Epidermal melanocyte (primary cell): ENCODE measurements at regions not wholly inside any gene's neighbourhood (a gene's known extent, or its start where the extent isn't known, plus 50 kb on each side); places are given as distances from the start of the nearest gene placed in this dataset.

Source experiments
- DNase-seq: peaks from one replicate; pipeline ENCODE4 v3.0.0; 2011; ENCODE audit warnings: low spot score; ENCODE audit not compliant: insufficient read length

GRCh38 chr3:187927565-187927964, 182.3 kb upstream of the BCL6 start:
- DNase-seq = no peak

GRCh38 chr3:187929112-187929816, 184.0 kb upstream of the BCL6 start:
- DNase-seq = no peak

- DNase-seq = no peak
Measured at GRCh38 chr3:187930021-187930420, 184.8 kb upstream of the BCL6 start.

DNA sequence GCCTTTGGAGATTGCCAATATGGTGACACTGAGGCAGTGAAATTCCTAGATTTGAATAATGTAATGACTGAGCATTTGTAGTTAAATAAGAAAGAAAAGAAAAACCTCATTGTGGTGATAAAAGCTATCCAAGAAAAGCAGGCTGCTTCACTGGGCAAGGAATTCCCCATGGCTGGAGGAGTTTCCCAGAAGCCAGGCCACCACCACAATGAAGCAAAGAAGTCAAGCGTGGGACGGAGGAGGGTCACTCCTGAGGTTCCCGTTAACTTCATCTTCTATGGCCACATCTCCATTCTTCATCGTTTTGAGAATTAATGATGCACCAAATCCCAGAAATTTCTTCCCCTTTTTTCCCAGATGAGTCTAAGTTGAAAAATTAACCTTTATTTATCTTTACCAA, 185.8 kb upstream of the BCL6 start:
- DNase-seq = no peak

DNA sequence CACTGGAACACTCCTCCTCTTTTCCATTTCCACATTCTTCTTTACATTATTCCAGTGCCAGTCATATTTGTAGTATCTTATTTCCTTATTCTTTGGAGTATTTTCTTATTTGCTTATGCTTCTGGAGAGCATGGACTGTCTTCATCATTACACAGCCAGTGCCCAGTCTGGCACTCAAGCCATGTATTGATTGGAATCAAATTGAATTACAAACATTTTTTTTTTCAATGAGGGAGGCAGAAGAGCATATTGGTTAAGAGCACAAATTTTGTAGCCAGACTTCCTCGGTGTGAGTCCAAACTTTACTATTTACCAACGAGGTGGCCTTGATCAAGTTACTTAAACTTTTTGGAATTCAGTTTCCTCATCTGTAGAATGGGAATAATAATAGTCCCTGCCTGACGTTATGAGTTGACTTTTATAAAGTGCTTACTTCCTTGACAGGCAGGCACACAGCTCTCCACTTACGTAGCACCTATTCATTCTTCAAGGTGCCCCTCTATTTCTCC, 186.6 kb upstream of the BCL6 start:
- no peak for DNase-seq

DNA sequence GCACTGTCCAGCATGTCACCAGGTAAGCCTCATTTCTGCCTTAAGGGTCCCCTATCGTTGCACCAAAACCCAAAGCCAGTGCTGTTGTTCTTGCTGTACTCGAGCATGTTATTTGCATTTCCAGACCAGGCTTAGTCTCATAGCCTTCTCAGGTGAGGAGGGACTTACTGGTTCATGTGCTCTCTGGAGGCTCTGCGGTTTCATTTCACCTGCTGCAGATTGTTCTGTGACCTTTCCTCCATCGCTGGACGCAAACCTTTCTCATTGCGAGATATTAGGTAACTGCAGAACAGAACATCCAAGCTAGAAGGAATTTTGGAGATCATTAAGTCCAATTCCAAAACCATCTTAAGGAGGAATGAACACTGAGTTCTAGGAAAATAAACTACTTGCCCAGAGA, 187.3 kb upstream of the BCL6 start:
- no peak for DNase-seq

DNA sequence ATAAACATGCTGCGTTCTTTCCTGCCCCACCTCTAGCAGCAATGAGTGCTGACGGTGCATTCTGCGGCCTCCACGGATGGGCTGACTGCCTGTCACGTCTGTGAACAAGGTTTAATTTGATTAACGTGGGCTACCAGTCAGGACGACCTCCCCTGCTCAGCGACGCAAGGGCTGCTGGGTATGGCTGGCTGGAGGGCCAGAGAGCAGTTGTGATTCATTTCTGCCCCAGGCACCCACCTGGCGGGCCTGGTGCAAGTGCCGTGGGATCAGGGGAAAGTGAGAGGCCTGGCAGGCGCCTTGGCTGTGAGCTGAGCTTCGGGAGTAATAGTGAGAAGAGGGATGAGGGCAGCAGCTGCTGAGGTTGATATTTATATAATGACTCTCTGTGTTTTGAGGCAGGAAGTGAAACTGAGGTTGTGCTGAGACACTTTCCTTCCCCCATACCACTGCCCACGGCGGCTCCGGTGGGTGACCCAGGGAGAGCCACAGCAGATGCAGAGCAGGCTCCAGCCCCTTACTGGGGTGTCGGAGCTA, 190.4 kb upstream of the BCL6 start:
- DNase-seq = no peak

DNA sequence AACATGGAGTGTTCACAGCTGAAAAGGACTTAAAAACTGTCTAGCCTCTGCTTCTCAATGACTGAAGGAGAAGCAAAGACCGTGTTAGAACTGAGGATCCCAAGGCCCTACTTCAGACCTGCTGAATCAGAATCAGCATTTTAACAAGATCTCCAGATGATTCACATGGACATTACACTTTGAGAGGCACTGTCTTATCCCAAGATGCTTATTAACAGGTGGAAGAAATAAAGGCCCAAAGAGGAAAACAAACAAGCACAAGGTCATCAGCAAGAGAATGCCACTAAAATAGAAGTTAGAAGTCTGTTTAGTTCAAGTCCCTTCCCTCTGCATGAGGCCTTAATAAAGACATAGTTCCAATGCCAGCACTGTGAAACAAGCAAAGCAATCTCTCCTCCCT, 191.4 kb upstream of the BCL6 start:
- no peak for DNase-seq

GRCh38 chr3:187939891-187940290, 194.6 kb upstream of the BCL6 start:
- DNase-seq = no peak

- DNase-seq = no peak
Measured at GRCh38 chr3:187941135-187941847, 196.0 kb upstream of the BCL6 start.

GRCh38 chr3:187941848-187942194, 196.6 kb upstream of the BCL6 start:
- no peak for DNase-seq

- DNase-seq = no peak
Measured at GRCh38 chr3:187942658-187943241, 197.5 kb upstream of the BCL6 start.

GRCh38 chr3:187943677-187944389, 198.6 kb upstream of the BCL6 start:
- no peak for DNase-seq

GRCh38 chr3:187944390-187945179, 199.3 kb upstream of the BCL6 start:
- DNase-seq = no peak

GRCh38 chr3:187945374-187945773, 200.1 kb upstream of the BCL6 start:
- DNase-seq = no peak

GRCh38 chr3:187946163-187946691, 201.0 kb upstream of the BCL6 start:
- DNase-seq = no peak

DNA sequence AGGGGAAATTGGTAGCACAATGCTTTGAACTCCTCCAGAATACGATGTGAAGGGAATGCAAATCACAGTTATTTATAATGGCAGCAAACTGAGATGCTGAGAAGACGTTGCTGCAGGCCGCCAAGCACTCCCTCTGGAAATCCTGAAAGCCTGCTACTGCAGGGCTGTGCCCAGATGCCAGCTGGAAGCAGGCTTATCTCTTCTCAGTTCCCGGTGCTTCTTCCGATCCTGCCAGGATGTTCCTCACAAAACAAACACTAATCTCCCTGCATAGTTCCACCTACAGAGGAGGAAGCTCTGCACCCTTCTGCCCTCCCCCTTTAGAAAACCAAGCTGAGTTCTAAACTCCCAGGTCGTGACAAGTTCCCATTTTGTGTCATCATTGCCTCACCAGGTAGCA, 201.7 kb upstream of the BCL6 start:
- no peak for DNase-seq

DNA sequence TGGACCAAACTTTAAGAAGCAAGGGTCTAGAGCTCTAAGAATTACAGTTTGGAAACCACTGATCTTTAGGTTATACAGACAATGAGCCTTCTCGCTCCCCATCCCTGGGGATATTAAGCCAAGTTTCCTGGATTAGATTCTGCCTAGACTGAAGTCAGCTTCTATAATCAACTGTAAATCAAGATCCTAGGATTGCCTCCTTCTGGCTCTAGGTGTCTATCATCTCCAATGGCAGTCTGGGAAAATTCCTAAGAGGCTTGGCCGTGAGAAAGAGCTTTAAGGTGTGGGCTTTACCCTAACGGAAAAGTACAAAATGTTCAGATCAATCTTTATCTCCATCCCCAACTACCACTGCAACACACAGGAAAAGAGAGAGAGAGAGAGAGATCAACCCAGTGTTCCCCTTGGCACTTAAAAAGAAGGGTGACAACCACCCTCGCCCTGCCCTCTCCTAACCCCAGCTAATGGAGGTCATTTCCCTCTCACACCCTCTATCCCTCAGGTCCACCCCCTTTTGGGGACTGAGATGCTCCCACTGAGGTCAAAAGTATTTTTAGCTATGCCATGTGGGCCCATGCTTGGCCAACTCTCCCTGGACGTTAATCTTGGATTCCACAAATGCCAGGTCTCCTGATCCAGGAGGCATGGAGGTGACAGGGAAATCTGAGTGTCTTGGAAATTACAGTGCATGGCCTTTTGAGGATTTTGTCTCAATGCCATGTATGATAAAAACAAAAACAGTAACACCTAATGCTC, 202.8 kb upstream of the BCL6 start:
- DNase-seq = no peak

GRCh38 chr3:187949093-187949820, 204.0 kb upstream of the BCL6 start:
- no peak for DNase-seq
